Retina (tissue), 1 donor: ENCODE measurements at regions not wholly inside any gene's neighbourhood (a gene's known extent, or its start where the extent isn't known, plus 50 kb on each side); places are given as distances from the start of the nearest gene placed in this dataset.
"Not testable (repeated sequence)": the region's sequence is repeated elsewhere in the genome, so short reads cannot be mapped to it uniquely, and the experiment has no call there.

ENCODE experiments used
- DNase-seq: peaks from one replicate; pipeline ENCODE4 v3.0.0-alpha.2; 2016

DNA sequence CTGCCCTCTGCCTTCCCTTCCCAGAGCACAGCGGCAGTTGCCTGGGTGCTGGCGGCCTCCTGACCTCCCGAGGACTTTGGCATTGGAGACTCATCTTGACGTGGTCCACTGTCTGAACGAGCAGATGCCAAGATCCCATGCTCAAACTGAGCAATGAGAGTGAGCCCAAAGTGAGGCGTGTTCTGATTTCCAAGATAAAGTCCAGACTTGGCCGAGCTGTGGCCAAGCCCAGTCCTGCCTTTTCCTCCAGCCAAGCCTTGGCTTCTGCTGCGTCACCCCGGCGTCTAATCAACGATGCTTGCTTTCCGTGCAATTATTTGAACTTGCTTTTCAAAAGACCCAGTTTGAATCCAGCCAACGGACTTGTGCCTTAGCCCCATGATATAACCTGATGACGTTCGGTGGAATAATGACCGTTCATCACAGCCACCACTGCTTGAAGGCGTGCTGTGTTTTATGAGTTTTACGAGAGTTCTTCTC, 179.2 kb downstream of the IRF8 start:
- no peak for DNase-seq

DNA sequence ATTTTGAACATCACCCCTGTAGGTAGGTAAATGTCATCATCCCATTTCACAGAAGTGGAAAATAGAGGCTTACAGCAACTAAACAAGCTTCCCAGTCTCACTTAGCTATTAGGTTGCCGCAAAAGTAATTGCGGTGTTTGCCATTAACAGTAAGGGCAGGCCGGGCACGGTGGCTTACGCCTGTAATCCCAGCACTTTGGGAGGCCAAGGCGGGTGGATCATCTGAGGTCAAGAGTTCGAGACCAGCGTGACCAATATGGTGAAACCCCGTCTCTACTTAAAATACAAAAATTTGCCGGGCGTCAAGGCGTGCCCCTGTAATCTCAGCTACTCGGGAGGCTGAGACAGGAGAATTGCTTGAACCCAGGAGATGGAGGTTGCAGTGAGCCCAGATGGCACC, 179.7 kb downstream of the IRF8 start:
- not testable (repeated sequence) for DNase-seq

DNA sequence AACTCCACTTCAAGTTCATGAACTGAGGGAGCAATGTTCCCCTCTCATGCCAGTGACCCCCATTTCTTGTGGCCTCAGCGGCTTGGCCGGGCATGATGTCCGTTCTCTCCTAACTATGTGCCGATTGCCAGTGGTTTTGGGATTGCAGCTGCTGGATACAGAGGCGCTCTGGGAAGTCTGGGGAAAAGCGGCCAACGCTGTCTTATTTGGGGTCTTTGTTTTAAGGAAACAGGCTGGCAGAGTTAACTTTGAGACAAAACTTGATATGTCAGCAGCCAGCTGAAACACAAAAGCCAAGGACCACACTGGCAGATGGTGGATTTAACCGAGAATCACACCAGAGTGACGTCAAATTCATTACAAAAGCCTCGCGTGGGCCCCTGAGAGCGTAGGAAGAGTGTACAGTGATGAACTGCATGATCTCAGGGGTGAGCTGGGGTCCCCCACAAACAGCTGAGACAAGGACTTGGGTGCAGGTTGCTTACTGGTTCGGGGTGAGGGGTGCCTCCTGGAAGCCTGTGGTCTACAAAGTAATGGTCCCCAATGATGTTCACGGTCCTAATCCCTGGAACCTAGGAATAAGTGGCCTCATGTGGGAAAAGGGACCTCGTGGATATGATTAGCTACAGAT, 180.4 kb downstream of the IRF8 start:
- DNase-seq: no peak

DNA sequence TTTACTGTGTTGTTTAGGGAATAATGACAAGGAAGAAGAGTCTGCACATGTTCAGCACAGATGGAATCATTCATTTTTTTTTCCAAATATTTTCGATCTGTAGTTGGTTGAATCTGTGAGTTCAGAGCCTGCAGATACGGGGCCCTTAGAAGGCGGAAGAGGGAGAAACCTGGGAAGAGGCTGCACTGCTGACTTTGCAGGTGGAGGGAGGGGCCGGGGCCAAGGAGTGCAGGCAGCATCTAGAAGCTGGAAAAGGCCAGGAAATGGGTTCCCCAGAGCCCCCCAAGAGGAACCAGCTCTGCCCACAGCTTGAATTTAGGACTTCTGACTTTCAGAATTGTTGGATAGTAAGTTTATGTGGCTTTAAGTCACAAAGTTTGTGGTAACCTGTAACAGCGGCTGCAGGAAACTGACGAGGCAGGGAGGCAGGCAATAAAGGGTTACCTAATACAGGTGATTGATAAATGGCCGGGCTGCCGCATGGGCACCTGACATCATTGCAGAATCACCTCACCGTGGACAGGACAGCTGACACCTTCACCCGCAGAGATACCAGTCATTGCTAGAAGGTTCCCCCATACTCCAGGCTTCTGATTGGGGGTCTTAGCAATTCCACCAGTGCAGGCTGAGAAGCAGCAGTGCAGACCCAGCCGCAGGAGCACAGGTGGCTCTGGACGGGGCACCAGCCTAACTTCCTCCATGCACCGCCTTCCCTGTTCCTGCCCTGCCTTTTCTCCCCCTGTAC, 181.3 kb downstream of the IRF8 start:
- DNase-seq: no peak

DNA sequence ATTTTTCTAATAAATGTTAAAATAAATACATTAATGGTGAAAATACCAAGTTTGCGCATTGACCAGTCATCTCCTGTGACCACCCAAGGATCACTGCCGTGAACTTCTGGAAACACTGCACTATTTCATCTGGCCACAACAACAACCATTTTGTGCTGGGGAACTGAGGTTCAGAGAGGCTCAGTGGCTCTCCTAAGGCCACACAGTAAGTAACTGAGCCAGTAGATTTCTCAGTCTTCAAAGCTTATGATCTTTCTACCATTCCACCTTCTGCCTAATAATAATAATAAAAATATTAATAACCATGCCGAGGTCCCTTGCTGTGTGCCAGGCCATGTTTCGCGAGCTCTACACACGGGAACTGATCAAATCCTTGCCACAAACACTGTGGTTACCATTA, 182.0 kb downstream of the IRF8 start:
- no peak for DNase-seq

DNA sequence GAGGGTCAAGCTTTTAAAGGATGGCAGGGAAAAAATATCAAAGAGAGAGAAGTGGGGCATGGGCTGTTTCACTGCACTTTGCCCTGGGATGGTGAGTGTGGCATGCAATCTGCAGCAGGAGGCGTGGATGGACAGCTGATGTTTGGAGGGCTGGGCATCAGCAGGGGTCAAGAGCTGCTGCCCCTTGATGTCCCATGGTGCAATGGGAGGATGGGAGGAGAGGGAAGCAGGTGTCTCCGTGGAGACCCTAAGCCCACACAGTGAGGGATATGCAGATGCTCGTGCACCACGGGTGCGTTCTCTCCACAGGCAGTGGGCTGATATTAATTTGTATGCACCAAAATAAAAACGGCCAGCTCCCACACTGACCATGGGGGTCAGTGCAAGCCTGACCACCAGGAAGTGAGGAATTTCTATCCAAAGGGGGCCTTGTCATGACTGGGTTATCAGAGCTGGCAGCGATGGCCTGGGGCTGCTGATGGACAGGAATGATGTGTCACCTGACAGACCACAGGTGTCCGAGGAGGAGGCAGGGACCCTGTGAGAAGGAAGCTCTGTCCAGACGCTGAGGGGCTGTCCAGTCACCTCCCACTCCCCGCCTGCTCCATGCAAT, 183.6 kb downstream of the IRF8 start:
- no peak for DNase-seq

DNA sequence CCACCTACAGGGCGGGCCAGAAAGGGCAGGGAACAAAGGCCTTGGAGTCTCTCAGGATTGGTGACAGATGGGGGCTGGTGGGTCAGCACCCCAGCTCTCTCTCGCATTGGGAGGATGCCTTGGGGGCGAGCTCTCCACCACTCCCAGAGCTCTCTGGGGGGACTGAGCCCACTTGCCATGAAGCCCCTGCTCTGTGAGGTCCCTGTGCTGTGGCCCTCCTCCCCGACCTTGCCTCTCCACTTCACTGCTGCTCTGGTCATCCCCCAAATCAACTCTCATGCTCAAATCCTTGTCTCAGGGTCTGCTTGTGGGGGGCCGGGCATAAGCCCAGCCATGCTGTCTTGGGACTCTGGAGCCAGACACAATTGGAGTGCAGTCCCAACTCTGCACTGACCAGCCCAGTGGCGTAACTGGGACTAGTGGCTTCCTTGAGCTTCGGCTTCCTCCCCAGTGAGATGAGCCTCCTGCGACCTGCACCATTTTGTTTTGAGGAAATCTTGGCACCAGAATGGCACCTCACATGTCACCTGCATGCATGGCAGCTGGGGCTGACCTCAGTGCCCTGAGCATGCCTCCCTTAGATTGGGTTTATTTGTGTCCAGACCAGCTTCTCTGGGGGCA, 184.5 kb downstream of the IRF8 start:
- no peak for DNase-seq

DNA sequence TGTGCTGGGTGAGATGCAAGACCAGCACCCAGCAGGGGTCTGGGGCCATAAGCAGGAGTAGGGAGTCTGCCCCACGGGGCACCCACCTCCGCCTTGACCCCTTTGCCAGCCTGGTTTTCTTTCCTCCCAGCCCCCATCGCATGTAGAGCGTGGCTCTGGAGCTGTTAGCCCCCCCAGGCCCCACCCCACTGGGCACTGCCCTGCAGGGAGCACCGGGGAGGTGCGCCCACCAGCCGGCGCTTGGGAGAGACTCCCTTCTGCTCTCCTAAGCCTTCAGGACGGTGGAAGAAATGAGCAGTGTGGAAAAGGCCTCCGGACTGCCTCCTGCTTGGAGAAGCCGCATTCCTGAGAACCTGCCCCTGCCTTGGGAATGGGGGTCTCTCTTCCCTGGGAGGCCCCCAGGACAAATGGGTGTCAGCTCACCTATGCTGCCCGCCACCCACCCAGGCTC, 186.2 kb downstream of the IRF8 start:
- no peak for DNase-seq

DNA sequence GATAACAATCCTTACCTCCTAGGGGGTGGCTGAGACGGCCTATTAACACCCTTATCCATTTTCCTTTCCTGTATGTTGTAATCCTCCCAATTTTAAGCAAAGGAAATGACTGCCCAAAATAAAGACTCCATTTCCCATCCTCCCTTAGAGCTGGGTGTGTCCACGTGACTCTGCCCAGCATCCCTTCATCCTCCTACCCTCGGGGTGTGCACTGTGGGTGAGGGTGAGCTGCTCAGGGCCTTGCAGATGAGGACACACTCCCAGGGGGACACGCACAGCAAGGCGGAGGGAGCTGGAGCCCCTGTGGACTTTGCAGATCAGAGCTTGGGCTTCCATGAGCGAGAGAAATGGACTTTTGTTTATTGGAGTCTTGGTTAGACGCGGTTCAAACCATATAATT, 186.8 kb downstream of the IRF8 start:
- DNase-seq: no peak

DNA sequence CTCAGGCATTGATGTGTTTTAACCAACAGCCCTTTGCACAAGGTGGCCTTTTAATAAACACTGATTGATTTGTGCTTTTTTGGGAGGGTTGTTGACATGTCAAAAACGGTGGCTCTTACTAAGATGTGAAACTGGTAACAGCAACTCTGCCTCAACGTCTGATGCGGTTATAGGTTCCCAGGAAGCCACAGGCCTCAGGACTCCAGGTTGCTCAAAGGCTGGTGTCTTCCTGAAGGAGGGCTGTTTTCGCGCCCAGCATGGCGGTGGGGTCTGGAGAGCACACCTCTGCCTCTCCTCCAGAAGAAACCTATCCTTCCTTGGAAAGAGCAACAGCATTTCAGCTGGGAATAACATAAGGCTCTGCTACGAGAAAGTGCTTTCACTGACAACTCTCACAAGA, 187.5 kb downstream of the IRF8 start:
- DNase-seq: no peak

DNA sequence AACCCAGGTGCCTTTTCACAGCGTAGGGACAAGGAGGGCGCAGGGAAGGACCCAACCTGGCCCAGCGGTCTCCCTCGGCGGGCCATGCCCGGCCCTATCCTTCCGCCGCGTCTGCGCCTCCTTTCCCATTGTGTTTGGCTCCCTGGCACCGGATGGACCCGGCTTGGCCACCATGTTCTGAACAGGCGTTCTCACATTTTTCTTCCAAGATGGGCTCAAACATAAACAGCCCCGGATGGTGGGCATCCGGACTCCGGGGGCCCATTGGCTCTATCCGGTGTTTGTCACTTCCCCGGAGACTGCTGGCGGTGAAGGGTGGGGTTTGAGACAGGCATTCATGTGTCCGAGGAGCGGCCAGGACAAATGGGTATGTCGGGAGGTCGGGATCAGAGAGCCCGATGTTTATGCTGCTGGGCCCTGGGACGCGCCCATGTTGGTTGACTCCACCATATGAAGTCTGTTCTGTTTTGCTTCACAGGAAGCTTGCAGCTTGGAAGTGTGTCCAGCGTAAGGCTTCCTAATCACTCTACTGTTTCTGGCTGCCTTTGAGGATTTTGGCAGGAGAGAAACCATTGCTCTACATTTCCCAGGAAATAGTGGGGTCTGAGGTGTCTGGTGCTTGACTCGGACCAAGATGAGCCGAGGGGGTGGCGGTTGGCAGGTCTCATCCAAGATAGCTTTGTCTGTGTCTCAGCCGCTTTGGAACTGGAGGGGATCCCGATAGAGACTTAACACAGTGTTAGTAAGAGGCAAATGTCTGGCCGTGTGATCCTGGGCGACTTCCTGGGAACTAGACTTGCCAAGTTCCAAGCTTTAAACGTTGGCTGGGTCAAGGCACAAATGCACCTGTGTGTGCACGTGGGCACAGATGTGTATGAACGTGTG, 188.3 kb downstream of the IRF8 start:
- DNase-seq: no peak

DNA sequence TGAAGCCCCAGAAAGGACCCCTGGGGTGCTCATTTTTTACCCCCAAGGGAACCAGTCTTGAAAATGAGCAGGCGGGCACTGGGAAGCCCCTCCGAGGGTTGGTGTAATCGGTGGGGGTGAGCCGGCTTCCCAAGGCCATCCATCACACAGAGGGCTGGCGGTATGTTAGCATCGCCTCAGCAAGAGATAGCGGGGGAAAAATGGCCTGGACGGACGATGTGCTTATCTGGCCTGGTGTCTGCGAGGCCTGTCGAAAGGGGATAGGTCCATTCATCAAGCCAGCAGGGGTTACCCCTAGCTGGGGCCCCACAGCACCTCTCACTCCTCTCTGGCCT, 188.9 kb downstream of the IRF8 start:
- no peak for DNase-seq

DNA sequence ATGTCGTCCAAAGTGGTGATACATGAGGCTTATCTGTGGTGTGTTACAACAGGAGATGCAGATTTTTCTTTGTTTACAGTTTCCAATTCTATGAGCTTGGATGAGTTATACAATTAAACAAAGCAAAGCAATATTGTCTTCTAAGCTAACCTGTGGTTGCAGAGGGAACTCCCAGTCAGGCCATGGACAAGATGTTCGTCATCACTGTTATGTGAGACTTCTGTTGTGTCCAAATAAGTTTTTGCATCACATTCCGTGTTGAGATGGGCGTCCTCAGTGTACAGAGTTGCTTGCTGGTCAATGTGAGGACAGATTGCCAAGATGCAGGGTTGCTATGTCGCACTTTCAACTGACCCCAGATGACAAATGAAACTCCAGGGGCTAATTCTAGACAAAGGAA, 189.3 kb downstream of the IRF8 start:
- no peak for DNase-seq

DNA sequence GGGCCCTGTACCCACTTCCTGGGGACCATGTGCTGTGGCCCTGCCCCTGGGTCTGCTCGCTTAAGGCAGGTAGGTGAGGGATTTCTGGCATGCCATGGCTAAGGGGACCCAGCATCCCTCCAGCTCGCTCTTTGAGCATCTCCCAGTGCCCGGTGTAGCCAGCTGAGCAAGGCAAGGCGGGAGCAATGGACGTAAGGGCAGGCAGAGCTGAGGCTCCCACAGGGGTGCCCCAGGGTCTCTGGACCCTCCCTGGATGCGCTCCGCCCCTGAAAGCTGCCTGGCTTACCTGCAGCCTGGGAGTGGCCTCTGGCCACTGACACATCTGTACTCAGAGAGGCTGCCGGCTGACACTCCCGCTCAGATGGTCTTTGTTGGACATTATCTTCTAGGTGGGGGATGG, 189.9 kb downstream of the IRF8 start:
- no peak for DNase-seq

DNA sequence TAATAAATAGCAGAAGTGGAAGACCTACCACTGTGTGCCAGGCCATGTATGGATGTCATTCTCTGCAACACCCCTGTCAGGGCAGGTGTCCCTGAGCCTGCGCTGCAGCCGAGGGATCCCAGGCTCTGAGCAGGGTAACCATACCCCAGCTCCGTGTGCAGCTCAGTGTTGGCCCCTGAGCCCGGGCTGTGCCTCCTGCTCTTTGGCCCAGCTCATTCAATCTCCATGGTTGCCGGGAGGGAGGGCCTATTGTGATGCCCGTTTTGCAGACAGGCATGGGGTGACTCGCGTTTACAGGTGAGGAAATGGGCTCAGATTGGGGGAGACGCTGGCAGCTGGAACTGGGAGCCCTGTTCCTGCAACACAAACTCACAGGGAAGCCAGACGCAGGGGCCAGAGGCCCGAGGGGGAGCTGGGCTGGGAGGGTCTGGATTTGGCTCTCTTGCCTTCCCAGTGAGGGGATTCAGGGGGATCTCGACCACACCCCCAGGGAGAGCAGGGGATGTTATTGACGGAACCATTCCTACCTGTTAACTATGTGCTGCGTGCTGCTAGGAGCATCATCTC, 190.5 kb downstream of the IRF8 start:
- DNase-seq: no peak

DNA sequence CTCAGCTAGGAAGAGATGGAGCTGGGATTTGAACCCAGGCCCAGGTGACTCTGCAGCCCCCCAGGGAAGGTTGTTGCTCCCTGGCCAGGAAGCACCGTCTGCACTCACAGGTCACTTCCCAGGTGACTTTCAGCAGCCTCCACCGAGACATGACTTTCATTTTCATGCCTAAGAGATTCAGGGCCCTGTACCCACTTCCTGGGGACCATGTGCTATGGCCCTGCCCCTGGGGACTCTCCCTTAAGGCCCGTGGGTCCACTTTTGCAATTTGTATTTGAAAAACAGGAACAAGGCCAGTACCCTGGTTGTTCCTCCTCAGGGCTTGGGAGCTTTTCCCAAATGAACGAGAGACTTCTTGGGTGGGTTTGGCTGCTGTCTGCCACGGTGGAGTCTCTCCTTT, 191.0 kb downstream of the IRF8 start:
- no peak for DNase-seq

DNA sequence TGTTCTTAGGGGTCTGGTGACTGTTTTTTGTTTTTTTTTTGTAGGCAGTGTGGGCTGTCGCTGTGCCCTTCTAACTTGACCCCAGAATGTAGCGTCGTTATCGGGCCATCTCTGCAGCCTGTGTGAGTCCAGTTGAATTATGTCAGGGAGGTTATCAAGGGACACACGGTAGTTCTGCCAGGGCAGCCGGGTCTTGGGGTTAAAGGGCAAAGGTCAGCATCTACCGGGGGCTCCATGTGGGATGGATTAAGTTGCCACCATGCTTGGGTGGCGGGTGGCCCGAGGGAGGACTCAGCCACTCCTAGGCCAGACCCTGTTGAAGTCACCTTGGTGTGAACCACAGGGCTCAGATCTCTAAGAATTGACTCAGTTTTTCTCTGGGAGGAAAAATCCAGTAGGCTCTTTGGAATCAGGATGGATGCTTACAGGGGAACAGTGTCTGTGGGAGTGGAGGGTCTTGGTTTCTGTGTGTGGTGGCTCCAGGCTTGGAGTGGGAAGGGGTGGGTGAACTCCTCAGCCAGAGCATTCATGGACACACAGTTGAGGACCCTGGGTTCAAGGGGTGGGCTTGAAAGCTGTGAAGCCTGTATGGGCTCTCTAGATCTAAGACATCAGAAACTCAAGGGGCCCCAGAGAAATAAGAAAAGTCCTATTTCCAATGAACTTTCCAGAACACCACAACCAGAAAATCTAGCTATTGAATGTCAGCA, 191.7 kb downstream of the IRF8 start:
- DNase-seq: no peak

DNA sequence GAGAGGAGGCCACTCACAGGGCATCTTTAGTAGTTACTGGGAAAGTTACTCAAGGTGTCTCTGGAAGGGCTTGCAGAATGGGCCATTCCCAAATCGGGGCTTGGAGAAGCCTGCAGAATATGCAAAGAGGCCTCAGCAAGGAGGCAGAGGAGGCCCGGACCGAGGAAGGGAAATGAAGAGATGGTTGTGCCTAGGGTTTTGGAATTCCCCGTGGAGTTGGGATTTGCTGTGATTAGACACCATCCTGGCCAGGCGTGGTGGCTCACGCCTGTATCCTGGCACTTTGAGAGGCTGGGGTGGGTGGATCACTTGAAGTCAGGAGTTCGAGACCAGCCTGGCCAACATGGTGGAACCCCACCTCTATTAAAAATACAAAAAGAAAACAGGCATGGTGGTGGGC, 193.0 kb downstream of the IRF8 start:
- DNase-seq: no peak

DNA sequence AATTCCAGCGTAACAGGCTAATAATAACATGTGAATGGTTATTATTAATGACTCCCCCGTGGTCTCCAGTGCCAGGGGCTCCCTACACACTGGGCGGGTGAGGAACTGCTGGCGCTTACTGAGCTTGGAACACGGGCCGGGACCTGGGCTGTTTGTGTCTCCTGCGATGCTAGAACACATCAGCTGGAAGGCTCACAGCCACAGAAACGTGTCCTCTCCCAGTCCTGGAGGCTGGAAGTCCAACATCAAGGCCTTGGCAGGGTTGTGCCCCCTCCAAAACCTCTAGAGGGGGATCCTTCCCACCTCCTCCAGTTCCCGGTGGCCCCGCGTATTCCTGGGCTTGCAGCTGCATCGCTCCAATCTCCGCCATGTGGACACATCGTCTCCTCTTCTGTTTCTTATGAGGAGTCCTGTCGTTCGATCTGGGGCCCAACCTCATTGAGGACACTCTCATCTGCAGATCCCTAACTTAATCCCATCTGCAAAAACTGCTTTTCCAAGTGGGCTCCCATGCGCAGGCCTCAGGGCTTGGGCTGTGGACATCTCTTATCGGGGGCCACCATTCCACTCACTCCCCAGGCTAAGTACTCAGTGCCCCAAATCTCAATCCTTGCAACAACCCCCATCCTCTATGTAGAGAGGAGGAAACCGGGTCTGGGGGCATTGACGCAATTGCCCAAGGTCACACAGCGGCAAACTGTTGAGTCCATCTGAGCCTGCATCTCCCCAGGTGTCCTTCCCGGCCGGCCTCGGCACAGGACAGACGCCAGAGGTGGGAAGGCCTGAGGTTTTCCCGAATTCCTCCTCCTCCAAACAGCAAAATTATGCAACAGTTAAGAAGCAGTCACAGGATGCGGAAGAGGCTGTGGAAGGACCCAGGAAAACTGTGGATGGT, 193.9 kb downstream of the IRF8 start:
- DNase-seq: no peak
